ENCODE measurements at regions not wholly inside any gene's neighbourhood (a gene's known extent, or its start where the extent isn't known, plus 50 kb on each side); places are given as distances from the start of the nearest gene placed in this dataset.

- no peak for TF ChIP-seq ZNF513 (tag by site-specific recombination; IDR thresholded peaks at IDR 0.05)
- TF ChIP-seq ZNF148 (tag by site-specific recombination; IDR thresholded peaks at IDR 0.05; ENCODE audit: borderline replicate concordance) = no peak
- no peak for TF ChIP-seq OSR2 (tag by site-specific recombination; IDR thresholded peaks at IDR 0.05)
- TF ChIP-seq RBAK (tag by site-specific recombination; IDR thresholded peaks at IDR 0.05) = no peak
- no peak for TF ChIP-seq ZNF639 (tag by site-specific recombination; IDR thresholded peaks at IDR 0.05)
- no peak for TF ChIP-seq KLF17 (tag by site-specific recombination; IDR thresholded peaks at IDR 0.05)
These were observed 59.2 kb upstream of the SSX2IP start (continued) for GRCh38 chr1:84749427-84749826.

GRCh38 chr1:84748364-84748763 lies 58.1 kb upstream of the SSX2IP start:
- CTCF ChIA-PET = interaction anchor here (0.6 to 1.7 kb wide), 4 partner anchors 24 to 768 kb away, joined by 3 to 4 read pairs (median 3); no protein-coding TSS in a partner anchor

More at GRCh38 chr1:84748364-84748763, 58.1 kb upstream of the SSX2IP start:
- Histone ChIP-seq H3K27ac (ENCODE audit: extremely low read depth, low read depth, low read length) (no peak overlapping the region), H3K4me1 (ENCODE audit: control insufficient read depth, insufficient read depth, low read length) (no peaks in the 10 kb centered on the region), H3K36me3 (ENCODE audit: control insufficient read depth in 2 of 2, insufficient read depth in 1 of 2, low read length in 2 of 2) (no peaks in the 10 kb centered on the region), H3K4me3 (ENCODE audit: low read depth, low read length) (no peak overlapping the region), H3K9me3 (ENCODE audit: control insufficient read depth, insufficient read depth, low read depth, low read length) (no peaks in the 10 kb centered on the region)
- POLR2A ChIA-PET = no interaction called here
- TF ChIP-seq ZBTB11 (tag by site-specific recombination; conservative IDR thresholded peaks at IDR 0.05; ENCODE audit: low read depth) (no peak), ZFP41 (tag by site-specific recombination; IDR thresholded peaks at IDR 0.05; ENCODE audit: borderline replicate concordance) (no peak), ZNF114 (tag by site-specific recombination; IDR thresholded peaks at IDR 0.05) (no peak), ZNF274 (IDR thresholded peaks at IDR 0.05; ENCODE audit: low read length) (no peak), ZNF274 (tag by site-specific recombination; IDR thresholded peaks at IDR 0.05; ENCODE audit: borderline replicate concordance) (no peak), ZNF19 (tag by site-specific recombination; IDR thresholded peaks at IDR 0.05; ENCODE audit: low read depth) (no peak), REST (tag by site-specific recombination; IDR thresholded peaks at IDR 0.05) (no peak), ZNF707 (tag by site-specific recombination; IDR thresholded peaks at IDR 0.05) (no peak), GLI2 (tag by site-specific recombination; IDR thresholded peaks at IDR 0.05; ENCODE audit: borderline replicate concordance, low read depth) (no peak), ZNF677 (tag by site-specific recombination; IDR thresholded peaks at IDR 0.05) (no peak), WT1 (tag by site-specific recombination; IDR thresholded peaks at IDR 0.05) (no peak)

Measured in HEK293 (cell line).